Endothelial cell of umbilical vein (primary cell): ENCODE measurements at regions not wholly inside any gene's neighbourhood (a gene's known extent, or its start where the extent isn't known, plus 50 kb on each side); places are given as distances from the start of the nearest gene placed in this dataset.

Experiments
- BruUV-seq: library from RNA; stranded (reverse); fragments of 400-500 nt; replicated peaks from 2 replicates; lab custom pipeline; 2021; lab: Mats Ljungman, UMichigan
- CTCF ChIA-PET: fragments of 300-600, 350-600 bp; sonication (Branson Sonifier 250); formaldehyde crosslinking; loops from one replicate; lab custom pipeline; 2021; ENCODE audit warnings: antibody characterized with exemption, inconsistent platforms; lab: Charles Lee
- POLR2A ChIA-PET: fragments of 300-600, 350-600 bp; sonication (Branson Sonifier 250); formaldehyde crosslinking; loops from one replicate; lab custom pipeline; 2021; ENCODE audit warnings: antibody characterized with exemption, inconsistent platforms; lab: Charles Lee
- DNase-seq: peaks from one replicate; pipeline ENCODE4 v3.0.0-alpha.2; 2011; ENCODE audit warnings: low read depth, low spot score
- FAIRE-seq: peaks from 2 replicates; lab custom pipeline; 2011; peaks lifted over from hg19 to GRCh38; lab: Jason Lieb, UNC
- H2AFZ ChIP-seq: 2 replicates; pipeline ENCODE4 v1.6.0; 2012; ENCODE audit warnings: low read depth, low read length, control low read depth, inconsistent platforms
- H3K27ac ChIP-seq: 2 replicates; pipeline ENCODE4 v1.5.1; 2011; ENCODE audit warnings: low read depth, mild to moderate bottlenecking, control low read depth, low read length, moderate library complexity; ENCODE audit not compliant: insufficient read depth
- H3K27me3 ChIP-seq, 2 experiments: 2 replicates each; pipeline versions ENCODE4 v1.6.0 to v1.6.1; 2011; ENCODE audit warnings: low read length in 2 of 2, mixed read lengths in 1 of 2; ENCODE audit not compliant: control insufficient read depth in 2 of 2, insufficient read depth in 2 of 2
- H3K36me3 ChIP-seq, 2 experiments: 2 replicates in 1 of 2; 3 replicates in 1 of 2; pipeline ENCODE4 v1.5.1; 2011; ENCODE audit warnings: low read length in 2 of 2, mild to moderate bottlenecking in 1 of 2, moderate library complexity in 1 of 2; ENCODE audit not compliant: control insufficient read depth in 2 of 2, insufficient read depth in 2 of 2; ENCODE audit errors: extremely low read depth in 1 of 2
- H3K4me1 ChIP-seq: 3 replicates; pipeline ENCODE4 v1.5.1; 2011; ENCODE audit warnings: mild to moderate bottlenecking, low read length; ENCODE audit not compliant: control insufficient read depth, insufficient read depth; ENCODE audit errors: extremely low read depth
- H3K4me2 ChIP-seq: 2 replicates; pipeline ENCODE4 v1.6.1; 2011; ENCODE audit warnings: low read length, control low read depth, mixed read lengths; ENCODE audit not compliant: insufficient read depth
- H3K4me3 ChIP-seq, 3 experiments: fragments of 200-600 bp in 1 of 3; sonication (generic), shearing (Covaris generic) in 1 of 3; replicated peaks in 1 of 3; 2 replicates each; pipeline ENCODE4 v1.5.1; 2011 to 2016; ENCODE audit warnings: control low read depth in 3 of 3, low read length in 3 of 3, mild to moderate bottlenecking in 2 of 3, inconsistent platforms in 1 of 3, low read depth in 1 of 3, moderate library complexity in 1 of 3; ENCODE audit not compliant: insufficient read depth in 1 of 3
- H3K79me2 ChIP-seq: 2 replicates; pipeline ENCODE4 v1.6.0; 2012; ENCODE audit warnings: low read length, inconsistent platforms; ENCODE audit not compliant: control insufficient read depth, insufficient read depth
- H3K9ac ChIP-seq: replicated peaks from 2 replicates; pipeline ENCODE3; 2011; ENCODE audit warnings: low read length, control low read depth; ENCODE audit not compliant: insufficient read depth; ENCODE audit errors: extremely low read depth
- H3K9me1 ChIP-seq: replicated peaks from 3 replicates; pipeline ENCODE4 v1.6.0; 2011; ENCODE audit warnings: mild to moderate bottlenecking, low read length; ENCODE audit not compliant: control insufficient read depth, insufficient read depth; ENCODE audit errors: extremely low read depth
- H3K9me3 ChIP-seq: replicated peaks from 2 replicates; pipeline ENCODE4 v1.5.1; 2012; ENCODE audit warnings: low read length, inconsistent platforms; ENCODE audit not compliant: control insufficient read depth, insufficient read depth
- H4K20me1 ChIP-seq: replicated peaks from 2 replicates; pipeline ENCODE3; 2011; ENCODE audit warnings: mild to moderate bottlenecking, low read length; ENCODE audit not compliant: control insufficient read depth, insufficient read depth; ENCODE audit errors: extremely low read depth
- EZH2 ChIP-seq: IDR thresholded peaks from 2 replicates; pipeline ENCODE4 v1.6.1; 2012; ENCODE audit warnings: borderline replicate concordance, low read depth, mild to moderate bottlenecking, moderate library complexity, low read length, inconsistent platforms; ENCODE audit not compliant: severe bottlenecking
- FOS ChIP-seq: IDR thresholded peaks from 2 replicates; pipeline ENCODE4 v1.6.1; 2011; ENCODE audit warnings: mild to moderate bottlenecking, low read length, moderate library complexity, borderline replicate concordance; ENCODE audit not compliant: insufficient read depth
- GATA2 ChIP-seq: IDR thresholded peaks from 2 replicates; pipeline ENCODE4 v1.7.0; 2011; ENCODE audit warnings: low read depth, mild to moderate bottlenecking, moderate library complexity, mixed read lengths, low read length; ENCODE audit not compliant: insufficient read length, insufficient read depth
- JUN ChIP-seq: IDR thresholded peaks from 2 replicates; pipeline ENCODE4 v1.6.1; 2011; ENCODE audit warnings: borderline replicate concordance, low read depth; ENCODE audit not compliant: insufficient read length, insufficient read depth
- MAX ChIP-seq: IDR thresholded peaks from 2 replicates; pipeline ENCODE4 v1.6.1; 2011; ENCODE audit not compliant: insufficient read depth, insufficient read length
- MYC ChIP-seq: IDR thresholded peaks from one replicate; pipeline ENCODE4 v1.6.1; 2011; ENCODE audit warnings: mild to moderate bottlenecking, low read depth, low read length
- POLR2A ChIP-seq: IDR thresholded peaks from 2 replicates; pipeline ENCODE4 v1.6.1; 2012; ENCODE audit warnings: low read depth, mild to moderate bottlenecking, control low read depth, low read length
- POLR2AphosphoS5 ChIP-seq: IDR thresholded peaks from 2 replicates; pipeline ENCODE4 v1.6.1; 2012; ENCODE audit warnings: low read depth, mild to moderate bottlenecking, control low read depth, low read length, moderate library complexity; ENCODE audit not compliant: insufficient read depth
- dilution Hi-C: fragments of 300-500 bp; cut with MboI; formaldehyde crosslinking; loops from one replicate; pipeline ENCODE4 v1.15.0; 2019; ENCODE audit warnings: low sequenced_read_pairs; ENCODE audit not compliant: extremely low pct_ligation_motif_present
- intact Hi-C: fragments of 100-400 bp; cut with micrococcal nuclease; formaldehyde crosslinking; loops from one replicate; pipeline ENCODE4 v1.10.0; 2022
- TF ChIP-seq, protein P1 (sequence below), 2 donors: IDR thresholded peaks; 1 replicate in 1 of 2; 2 replicates in 1 of 2; pipeline ENCODE4 v1.5.1; 2011; ENCODE audit warnings: low read length in 2 of 2, mild to moderate bottlenecking in 2 of 2, moderate library complexity in 2 of 2, control low read depth in 1 of 2, inconsistent platforms in 1 of 2, low read depth in 1 of 2; ENCODE audit not compliant: insufficient read depth in 1 of 2; ENCODE audit errors: extremely low read depth in 1 of 2

- Histone ChIP-seq H3K9ac (no peak overlapping the region), H3K27ac (no peak overlapping the region), H3K79me2 (no peaks in the 10 kb centered on the region), H3K9me3 (peaks cover 13% of the 10 kb centered on the region), H3K4me2 (no peak overlapping the region), H4K20me1 (no peaks in the 10 kb centered on the region), H2AFZ (no peak overlapping the region), H3K36me3 (no peaks in the 10 kb centered on the region), H3K9me1 (no peaks in the 10 kb centered on the region), H3K4me1 (no peaks in the 10 kb centered on the region), H3K27me3 (no peaks in the 10 kb centered on the region), H3K4me3 (no peak overlapping the region)
- no TSS peak for BruUV-seq
- FAIRE-seq = no peak
- ChIA-PET CTCF (no interaction called here), POLR2A (no interaction called here)
- dilution Hi-C loops = no loop called here
- intact Hi-C loops = no loop called here
- DNase-seq = no peak
- TF ChIP-seq FOS = no peak
- TF ChIP-seq JUN = no peak
- no peak for TF ChIP-seq POLR2AphosphoS5
- no peak for TF ChIP-seq EZH2
- no peak for TF ChIP-seq GATA2
- TF ChIP-seq MYC = no peak
- no peak for TF ChIP-seq POLR2A
- TF ChIP-seq MAX = no peak
- TF ChIP-seq, protein P1, sequence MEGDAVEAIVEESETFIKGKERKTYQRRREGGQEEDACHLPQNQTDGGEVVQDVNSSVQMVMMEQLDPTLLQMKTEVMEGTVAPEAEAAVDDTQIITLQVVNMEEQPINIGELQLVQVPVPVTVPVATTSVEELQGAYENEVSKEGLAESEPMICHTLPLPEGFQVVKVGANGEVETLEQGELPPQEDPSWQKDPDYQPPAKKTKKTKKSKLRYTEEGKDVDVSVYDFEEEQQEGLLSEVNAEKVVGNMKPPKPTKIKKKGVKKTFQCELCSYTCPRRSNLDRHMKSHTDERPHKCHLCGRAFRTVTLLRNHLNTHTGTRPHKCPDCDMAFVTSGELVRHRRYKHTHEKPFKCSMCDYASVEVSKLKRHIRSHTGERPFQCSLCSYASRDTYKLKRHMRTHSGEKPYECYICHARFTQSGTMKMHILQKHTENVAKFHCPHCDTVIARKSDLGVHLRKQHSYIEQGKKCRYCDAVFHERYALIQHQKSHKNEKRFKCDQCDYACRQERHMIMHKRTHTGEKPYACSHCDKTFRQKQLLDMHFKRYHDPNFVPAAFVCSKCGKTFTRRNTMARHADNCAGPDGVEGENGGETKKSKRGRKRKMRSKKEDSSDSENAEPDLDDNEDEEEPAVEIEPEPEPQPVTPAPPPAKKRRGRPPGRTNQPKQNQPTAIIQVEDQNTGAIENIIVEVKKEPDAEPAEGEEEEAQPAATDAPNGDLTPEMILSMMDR (IDR thresholded peaks at IDR 0.05; ENCODE audit: extremely low read depth in 1 of 2, insufficient read depth in 1 of 2, low read depth in 1 of 2, low read length in 2 of 2) = no peak
Observed at GRCh38 chr22:49193901-49194465, 633.7 kb downstream of the BRD1 start.
